ENCODE measurements at regions not wholly inside any gene's neighbourhood (a gene's known extent, or its start where the extent isn't known, plus 50 kb on each side); places are given as distances from the start of the nearest gene placed in this dataset.
"Not testable (repeated sequence)": the region's sequence is repeated elsewhere in the genome, so short reads cannot be mapped to it uniquely, and the experiment has no call there.

DNA sequence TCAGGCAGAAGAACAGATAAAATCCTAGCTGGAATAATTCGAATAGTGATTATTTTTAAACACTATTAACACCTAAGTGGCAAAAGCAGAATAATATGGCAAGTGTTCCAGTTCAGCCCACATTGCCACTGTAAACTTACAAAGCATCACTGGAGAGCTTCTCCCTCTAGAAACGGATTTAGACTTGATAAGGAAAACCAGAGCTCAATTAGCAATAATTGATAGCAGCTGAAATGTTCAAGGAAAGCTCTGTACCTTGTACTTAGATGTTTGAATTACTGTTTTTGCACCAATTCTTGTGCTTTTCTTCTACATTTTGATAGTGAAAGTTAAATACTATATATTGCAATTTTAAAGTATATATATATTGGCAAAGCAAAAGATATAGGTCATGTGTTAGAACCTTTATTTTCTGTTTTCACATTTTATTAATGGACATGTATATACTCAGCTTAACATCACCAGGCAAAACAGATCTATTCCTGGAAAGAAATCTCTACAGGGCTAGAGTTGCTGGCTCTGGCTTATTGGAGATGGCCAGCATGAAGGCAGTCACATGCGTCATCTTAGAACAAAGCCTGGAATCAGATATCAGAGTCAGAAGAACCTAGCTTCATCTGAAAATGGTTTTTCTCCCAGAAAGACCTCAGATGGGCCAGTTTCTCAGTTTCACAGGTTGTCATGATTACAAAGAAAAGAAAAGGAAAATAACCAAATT, 149.1 kb upstream of the CTAGE1 start:
- no peak for DNase-seq (ENCODE audit: low read depth, low spot score)

DNA sequence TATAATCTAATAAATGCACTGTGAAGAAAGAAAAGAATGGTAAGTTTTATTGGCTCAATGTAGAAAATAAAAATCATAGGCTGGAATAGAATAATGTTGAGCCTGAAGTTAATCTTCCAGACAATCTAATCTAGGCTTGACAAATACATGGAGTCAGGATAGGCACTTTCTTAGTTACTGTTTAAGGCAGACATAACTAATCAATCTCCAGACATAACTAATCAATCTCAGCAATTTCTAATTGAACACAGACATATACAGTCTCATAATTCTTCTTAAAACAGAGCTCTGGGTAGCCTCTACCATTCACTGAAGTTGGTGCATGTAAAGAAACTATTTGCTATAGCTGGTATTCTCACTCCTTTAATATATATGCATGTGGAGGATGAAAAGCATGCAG, 150.1 kb upstream of the CTAGE1 start:
- no peak for DNase-seq (ENCODE audit: low read depth, low spot score)

DNA sequence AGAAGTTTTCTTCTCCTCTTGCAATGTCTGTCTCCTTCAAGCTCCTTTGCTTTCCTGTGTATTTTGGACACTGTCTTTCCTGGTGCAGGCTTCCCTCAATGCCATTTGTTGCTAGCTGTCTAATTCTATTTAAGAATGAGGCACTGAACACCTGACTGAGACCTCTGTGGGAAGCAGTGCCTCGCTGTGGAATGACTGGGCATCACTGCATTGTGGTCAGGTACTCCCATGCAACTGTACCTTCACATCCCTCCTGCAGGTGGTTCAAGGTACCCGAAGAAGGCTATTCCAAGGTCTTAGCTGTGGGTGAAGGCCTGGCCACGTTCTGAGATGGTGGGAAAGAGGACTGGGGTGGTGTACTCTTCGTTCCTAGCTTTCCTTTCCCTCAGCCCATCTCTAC, 152.8 kb upstream of the CTAGE1 start:
- DNase-seq (ENCODE audit: low read depth, low spot score) = no peak

DNA sequence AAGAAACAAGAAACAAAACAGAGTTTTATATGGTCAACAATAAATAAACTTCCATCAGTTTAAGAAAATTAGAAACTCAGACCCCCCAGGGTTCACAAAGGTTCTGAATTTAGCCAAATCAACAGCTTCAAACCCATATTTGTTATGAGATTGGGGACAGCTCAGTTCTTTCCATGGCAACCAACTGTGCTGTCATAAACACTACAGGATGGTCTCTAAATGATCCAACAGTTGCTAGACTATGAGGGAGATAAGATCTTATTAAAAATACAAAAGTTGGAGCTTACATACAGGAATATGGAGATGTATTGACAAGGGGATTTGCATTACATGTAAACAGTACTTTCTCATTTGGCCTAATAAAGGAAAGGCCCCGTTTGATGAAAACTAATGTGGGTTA, 154.6 kb upstream of the CTAGE1 start:
- no peak for DNase-seq (ENCODE audit: low read depth, low spot score)

DNA sequence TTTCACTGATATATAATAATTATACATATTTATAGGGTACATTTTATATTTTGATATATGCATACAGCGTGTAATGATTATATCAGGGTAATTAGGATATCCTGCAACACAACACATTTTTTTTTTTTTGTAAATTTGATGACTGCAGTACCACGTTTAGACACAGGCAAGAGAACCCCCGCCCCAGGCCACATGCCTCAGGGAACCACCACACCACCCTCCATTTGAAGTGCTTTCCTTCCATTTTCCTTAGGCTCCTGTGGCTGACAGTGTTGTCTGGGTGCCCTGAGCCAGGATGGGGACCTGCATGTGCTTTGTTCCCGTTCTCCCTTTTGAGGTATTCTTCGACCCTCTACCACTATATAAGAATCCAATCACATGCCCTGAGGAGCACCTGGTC, 161.6 kb upstream of the CTAGE1 start:
- DNase-seq (ENCODE audit: low read depth, low spot score) = no peak

DNA sequence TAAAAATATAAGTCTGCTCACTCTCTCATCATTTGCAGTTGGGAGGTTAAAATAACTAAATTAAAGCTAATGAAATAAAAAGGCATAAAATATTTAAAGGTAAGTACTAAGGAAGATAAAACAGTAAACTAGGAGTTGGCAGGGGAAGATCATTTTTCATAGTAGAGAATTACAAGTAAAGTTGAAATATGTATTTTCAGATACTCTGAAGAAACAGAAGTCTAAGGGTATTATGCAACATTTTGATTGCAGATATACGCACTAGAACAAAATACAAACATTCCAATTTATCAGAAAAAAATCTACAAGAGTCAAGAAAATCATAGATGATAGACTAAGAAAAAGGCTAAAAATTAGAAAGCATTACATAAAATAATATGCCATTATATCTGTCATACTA, 167.6 kb upstream of the CTAGE1 start:
- DNase-seq (ENCODE audit: low read depth, low spot score) = no peak

DNA sequence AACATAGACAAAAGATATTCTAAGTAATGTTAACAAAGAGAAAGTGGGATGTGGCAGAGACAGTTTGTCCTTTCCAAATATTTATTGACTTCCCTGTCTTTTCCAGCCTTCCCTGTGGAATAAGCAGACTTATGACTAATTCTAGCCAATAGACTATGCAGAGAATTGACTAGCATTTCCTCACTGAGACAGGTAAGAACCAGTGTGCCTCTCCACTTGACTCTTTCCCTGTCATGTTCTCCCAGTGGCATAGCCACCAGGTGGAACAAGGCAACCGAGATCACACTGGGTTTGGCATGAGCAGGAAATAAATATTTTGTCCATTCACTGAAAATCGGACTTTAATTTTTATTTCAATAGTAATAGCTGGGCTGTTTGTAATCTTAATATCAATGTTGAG, 168.1 kb upstream of the CTAGE1 start:
- no peak for DNase-seq (ENCODE audit: low read depth, low spot score)

DNA sequence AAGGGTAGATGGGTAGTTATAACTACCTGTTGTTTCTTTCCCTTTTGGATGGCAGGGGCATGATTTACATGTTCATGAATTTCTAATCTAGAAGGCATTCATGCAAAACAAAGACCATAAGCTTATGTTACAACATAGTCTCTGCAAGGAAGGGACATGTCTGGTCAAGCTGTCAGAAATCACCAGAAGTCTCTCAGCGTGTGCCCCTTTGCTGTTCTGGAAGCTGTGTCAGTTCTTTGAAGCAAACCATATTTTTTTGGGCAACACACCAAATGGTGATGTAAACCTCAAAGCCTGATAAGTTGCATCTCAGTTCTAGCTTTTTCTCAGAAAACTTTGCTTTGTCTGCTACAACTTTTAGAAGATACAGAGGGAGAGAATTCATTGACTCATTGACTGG, 173.5 kb upstream of the CTAGE1 start:
- DNase-seq (ENCODE audit: low read depth, low spot score) = no peak

DNA sequence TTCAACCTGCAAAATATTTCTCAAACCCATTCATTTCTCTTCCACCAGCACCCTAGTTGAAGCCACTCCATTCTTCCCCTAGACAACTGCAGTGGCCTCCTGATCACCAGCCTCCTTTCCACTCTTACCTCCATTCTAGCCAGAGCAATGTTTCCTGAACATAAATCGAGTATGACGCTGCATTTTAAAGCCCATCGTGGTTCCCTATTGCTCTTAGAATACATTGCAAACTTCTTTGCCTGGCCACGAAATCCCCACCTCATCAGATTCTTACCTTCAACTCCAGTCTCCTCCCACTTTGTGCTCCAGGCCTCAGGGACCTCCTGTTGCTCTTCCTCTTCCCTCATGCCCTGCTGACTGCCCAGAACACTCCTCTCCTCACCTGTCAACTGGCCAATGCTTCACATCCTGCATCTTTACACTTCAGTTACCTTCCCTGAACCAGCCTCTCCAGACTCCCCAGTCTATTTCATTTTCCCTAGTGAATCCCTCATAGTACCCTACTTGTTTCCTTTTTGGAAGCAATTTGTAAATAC, 176.5 kb upstream of the CTAGE1 start:
- no peak for DNase-seq (ENCODE audit: low read depth, low spot score)

DNA sequence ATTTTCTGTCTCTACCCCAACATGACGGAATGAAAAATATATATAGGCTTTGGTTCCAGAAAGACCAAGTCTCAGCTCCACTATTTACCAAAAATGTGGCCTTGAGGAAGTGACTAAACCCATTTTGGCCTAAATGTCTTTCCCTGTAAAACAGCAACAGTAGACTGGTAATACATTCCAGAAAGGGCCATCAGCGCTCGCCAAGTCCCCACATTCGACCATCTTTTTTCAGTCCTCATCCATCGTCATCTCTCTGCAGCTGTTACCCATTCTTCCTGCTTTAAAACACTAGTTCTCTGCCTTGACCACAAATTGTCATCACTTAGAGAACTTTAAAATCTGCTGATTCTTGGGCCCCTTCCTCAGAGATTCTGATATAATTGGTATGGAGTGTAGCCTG, 183.8 kb upstream of the CTAGE1 start:
- DNase-seq (ENCODE audit: low read depth, low spot score) = no peak

DNA sequence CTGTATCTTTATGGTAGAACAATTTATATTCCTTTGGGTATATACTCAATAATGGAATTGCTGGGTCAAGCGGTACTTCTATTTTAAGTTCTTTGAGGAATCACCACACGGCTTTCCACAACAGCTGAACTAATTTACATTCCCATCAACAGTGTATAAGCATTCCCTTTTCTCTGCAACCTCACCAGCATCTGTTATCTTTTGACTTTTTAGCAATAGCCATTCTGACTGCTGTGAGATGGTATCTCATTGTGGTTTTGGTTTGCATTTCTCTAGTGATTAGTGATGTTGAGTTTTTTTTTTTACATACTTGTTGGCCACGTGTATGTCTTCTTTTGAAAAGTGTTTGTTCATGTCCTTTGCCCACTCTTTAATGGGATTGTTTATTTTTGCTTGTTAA, 184.7 kb upstream of the CTAGE1 start:
- DNase-seq (ENCODE audit: low read depth, low spot score) = not testable (repeated sequence)

DNA sequence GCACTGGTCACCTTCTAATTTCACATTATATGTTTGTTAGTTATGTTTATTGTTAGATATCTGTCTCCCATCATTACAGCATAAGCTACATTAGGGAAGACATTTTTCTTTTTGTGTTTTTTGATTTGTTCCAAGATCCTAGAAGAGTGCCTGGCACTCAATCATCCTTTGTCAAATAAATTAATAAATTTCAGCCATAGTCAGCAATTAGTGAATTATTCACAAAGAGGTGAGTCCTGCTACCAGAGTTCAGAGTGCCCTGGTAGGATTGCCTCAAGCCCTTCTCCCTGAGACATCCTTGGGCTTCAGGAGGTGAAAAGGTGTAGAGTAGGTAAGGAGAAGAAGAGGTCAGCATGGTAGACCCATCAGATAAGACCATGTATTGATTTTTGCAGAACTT, 186.2 kb upstream of the CTAGE1 start:
- no peak for DNase-seq (ENCODE audit: low read depth, low spot score)

DNA sequence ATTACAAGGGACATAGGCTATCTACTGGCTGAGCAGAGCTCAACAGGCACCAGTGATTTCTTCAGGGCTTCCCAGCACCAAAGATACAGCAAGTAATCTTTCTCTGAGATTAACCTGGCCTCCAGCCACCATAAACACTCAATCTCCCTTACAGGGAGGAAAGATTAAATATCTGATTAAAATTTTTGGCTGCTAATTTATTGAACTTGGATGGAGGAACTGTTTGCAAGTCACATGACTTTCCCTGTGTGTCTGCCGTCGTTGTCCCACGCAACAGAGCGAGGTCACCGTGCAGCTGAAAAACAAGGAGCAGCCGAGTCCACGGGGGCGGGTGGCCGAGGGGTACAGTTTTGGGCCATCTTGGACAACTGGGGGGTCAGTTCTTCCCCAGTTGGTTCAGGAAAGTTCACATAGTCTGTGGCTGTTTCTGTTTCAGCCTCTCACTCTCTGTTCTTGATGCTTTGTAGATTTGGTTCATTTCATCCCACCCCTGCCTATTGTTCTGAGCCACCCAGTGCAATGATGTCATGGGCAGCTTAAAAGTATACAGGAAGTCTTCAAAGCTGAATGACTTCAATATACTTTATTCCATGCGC, 186.8 kb upstream of the CTAGE1 start:
- peak; percentile 57 for DNase-seq (ENCODE audit: low read depth, low spot score)

DNA sequence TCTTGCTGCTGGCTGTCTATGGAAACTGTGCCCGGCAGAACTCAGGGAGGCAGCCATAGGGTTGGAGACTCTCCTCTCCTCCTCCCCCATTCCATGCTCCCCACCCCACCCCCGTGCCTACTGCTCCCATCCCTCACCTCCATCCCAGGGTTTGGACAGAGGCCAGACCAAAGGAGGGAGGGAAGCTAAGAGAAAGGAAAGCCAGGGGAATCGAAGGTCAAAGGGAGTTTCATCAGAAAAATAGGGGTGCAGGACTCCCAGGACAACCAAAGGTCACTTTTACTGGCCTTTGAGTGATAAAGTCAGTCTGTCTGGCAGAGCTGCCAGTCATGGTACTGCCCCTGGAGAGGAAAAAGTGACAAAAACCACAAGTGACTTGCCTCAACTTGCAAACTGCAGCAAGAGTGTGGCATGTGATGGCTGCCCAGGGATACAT, 187.3 kb upstream of the CTAGE1 start:
- DNase-seq (ENCODE audit: low read depth, low spot score) = no peak

DNA sequence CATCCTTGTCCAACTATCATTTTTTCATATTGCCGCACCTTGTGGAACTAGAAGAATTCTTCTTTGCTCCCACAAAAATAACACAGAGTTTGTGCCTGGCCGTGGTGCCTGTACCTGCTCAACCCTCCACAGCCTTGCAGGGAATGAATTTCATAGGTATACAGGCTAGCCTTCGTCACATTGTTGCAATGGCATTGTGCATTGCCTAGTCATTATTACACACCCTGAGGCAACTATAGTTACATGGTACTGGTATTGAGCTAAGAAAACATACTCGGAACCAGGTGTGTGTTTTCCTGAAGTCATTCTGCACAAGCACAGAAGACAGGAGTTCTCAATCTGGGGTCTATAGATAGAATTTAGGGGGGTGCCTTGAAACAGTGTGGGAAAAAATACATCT, 188.0 kb upstream of the CTAGE1 start:
- DNase-seq (ENCODE audit: low read depth, low spot score) = no peak

DNA sequence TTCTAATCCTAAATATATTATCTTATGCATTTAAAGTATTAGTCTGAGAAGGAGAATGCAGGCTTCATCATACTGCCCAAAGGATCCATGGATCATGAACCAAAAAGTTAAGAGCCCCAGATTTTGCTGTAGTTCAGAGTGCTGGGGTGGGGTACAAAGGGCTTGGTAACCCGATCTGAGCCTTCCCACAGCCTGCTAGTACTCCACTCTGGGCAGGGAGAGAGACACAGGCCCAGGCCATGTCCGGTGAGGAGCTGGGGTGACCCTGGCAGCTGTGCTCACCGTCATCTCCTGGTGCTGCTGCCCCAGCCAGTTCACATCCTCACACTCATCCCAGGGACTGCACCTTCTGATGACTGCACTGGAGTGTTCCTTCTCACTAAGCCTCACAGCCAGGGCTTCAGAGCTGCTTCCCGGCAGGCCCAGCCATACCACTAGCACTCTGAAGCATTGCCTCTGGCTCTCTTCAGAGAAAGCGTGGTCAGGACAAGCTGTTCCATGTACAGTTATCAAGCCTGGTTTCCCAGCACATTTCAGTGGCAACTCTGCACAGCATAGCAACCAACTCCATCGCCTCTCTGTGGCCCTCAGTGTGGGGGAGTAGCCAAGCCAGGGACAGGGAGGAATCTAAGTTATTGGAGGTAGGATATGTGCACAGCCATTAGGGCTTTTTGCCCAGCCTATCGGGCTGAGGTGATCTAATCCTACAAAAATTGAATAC, 189.0 kb upstream of the CTAGE1 start:
- DNase-seq (ENCODE audit: low read depth, low spot score) = no peak

DNA sequence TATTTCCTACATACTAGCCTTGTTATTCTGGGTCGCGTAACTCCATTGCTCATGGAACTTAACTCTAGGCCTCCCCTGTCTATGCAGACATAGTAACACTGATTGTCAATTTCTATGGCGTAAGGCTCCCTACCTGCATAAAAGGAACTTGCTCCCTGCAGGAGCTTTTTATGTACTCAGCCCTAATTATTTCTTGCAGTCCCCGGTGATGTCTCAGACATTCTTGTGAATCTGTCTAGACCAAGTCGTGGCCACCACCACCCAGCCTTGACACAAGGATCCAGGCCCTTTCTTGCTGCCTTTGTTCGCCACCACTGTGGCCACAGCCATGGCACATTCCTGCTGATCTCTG, 189.5 kb upstream of the CTAGE1 start:
- DNase-seq (ENCODE audit: low read depth, low spot score) = no peak

DNA sequence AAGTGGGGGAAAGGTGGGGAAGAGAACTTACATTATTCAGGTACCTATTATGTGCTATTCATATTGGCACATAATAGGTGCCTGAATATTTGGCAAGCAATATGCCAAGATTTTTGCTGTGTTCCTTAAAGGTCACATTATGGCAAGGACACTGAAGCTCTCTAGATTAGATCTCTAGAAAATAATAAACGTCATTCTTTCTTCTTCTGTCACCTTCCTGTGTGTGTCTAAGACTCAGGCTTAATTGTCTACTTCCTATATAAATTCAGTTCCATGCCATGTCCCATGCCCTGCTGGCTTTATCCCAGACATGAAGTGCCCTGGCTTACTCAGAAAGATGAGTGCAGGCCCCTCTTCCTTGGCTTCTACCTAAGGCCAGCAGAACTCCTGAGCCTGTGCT, 191.1 kb upstream of the CTAGE1 start:
- DNase-seq (ENCODE audit: low read depth, low spot score) = no peak

DNA sequence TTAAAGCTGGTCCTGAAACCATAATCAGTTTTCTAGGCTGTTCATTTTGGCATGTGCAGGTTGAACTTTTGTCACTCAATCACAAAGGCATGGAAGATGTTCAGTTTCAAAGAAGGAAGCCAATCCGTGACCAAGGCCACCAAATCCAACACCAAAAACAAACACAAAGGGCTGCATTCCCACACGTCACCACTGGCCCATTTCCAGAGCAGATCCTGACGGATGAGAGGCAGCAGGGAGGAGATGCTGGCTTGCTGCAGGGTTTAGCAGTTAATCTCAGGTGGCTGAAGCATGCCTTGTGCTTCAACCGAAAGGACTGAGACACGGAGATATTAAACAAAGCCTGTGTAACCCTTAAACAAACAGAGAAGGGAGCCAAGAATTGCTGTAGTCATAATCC, 191.9 kb upstream of the CTAGE1 start:
- DNase-seq (ENCODE audit: low read depth, low spot score) = peak; percentile 11

DNA sequence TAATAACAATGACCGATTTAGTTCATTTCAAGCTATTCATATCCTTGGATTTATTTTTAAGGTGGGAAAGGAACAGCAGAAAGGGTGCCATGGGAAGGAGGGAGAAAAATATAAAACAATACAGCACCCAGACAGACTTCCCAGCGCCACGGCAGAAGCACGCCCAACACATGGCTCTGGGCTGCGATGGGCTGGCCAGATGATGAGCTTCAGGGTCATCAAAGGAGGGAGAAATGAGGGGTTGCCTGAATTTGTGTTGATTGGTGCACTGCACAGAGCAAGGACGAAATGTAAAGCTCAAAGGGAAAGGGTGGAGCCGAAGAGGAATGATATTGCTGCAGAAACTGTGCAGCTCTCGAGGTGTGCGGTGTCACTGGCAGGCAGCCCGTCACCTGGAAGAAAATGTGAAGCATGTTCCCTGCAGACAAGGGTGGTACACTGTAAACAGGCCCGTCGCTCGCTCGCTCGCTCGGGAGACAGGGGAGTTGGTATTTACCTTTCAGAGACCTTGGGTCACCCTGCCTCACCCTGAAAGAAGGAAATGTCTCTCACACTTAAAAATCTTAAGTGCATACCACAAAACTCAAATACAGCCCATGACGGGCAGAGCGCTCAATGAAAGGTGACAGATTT, 195.5 kb upstream of the CTAGE1 start:
- DNase-seq (ENCODE audit: low read depth, low spot score) = no peak

DNA sequence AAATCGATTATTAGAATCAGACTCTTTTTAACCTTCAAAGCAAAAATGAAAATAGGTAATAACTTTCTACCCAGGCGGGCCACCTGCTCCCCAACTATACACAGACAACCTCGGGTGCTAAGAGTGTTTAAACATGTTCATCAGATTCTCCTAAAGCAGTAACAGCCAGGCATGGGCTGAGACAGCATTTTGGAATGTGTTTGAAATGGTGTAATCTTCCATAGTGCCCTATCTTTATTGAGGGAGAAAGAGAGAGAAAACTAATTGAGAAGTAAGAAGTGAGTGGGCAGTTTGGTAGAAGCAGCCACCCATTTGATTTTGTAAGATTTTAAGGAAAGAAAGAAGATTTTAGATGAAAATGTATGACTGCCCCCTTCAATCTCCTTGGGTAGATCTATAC, 196.1 kb upstream of the CTAGE1 start:
- no peak for DNase-seq (ENCODE audit: low read depth, low spot score)

DNA sequence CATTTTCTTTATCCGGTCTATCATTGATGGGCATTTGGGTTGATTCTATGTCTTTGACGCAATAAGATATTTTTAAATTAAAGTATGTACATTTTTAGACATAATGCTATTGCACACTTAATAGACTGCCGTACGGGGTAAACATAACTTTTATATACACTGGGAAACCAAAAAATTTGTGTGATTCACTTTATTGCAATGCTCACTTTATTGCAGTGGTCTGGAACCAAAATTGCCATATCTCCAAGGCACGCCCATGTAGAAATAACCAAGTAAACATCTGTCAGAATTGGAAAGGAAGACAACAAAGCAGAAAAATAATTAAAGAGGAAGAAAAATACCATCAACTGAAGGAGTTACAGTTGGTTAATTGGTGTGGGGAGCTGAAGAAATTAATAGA, 205.8 kb upstream of the CTAGE1 start:
- no peak for DNase-seq (ENCODE audit: low read depth, low spot score)

All from pulmonary artery endothelial cell (primary cell).